Upper lobe of left lung (tissue), 4 donors: ENCODE measurements at regions not wholly inside any gene's neighbourhood (a gene's known extent, or its start where the extent isn't known, plus 50 kb on each side); places are given as distances from the start of the nearest gene placed in this dataset.

Source experiments
- POLR2A ChIP-seq, 4 donors: fragments of 450-650 bp; IDR thresholded peaks; one replicate each; pipeline ENCODE4 v1.5.1; 2016 to 2017; ENCODE audit warnings: antibody characterized with exemption in 4 of 4, mild to moderate bottlenecking in 2 of 4
- POLR2AphosphoS5 ChIP-seq, 2 donors: sonication (generic); formaldehyde crosslinking; IDR thresholded peaks; one replicate each; pipeline ENCODE4 v1.5.1; 2017; ENCODE audit warnings: antibody characterized with exemption in 2 of 2
- TF ChIP-seq, protein P1 (sequence below), 6 experiments: fragments of 450-650 bp in 4 of 6; fragments of 200-600 bp in 2 of 6; sonication (generic) in 2 of 6; IDR thresholded peaks; one replicate each; pipeline ENCODE4 v1.5.1; 2016 to 2019; ENCODE audit warnings: antibody characterized with exemption in 6 of 6

DNA sequence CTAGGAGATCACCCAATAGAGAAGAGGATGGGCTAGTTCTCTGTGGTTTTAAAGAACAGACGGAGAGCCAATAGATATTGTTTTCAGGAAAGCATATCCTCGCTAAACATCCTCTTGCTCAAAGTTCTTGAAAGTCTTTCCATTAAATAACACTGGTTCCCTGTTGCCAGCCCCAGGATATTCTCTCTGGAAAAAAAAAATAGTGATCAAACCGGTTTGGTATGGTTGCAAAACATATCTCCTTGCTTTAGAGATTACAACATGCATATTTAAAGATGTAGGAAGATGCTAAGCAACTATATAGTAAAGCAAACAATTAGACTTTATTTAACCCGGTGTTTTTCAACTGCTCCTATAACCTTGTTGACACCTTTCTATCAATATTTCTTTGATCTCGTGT, 211.4 kb downstream of the CMPK2 start:
- TF ChIP-seq, protein P1, sequence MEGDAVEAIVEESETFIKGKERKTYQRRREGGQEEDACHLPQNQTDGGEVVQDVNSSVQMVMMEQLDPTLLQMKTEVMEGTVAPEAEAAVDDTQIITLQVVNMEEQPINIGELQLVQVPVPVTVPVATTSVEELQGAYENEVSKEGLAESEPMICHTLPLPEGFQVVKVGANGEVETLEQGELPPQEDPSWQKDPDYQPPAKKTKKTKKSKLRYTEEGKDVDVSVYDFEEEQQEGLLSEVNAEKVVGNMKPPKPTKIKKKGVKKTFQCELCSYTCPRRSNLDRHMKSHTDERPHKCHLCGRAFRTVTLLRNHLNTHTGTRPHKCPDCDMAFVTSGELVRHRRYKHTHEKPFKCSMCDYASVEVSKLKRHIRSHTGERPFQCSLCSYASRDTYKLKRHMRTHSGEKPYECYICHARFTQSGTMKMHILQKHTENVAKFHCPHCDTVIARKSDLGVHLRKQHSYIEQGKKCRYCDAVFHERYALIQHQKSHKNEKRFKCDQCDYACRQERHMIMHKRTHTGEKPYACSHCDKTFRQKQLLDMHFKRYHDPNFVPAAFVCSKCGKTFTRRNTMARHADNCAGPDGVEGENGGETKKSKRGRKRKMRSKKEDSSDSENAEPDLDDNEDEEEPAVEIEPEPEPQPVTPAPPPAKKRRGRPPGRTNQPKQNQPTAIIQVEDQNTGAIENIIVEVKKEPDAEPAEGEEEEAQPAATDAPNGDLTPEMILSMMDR (IDR thresholded peaks at IDR 0.05), result no peak
- TF ChIP-seq POLR2A (IDR thresholded peaks at IDR 0.05) (no peak), POLR2AphosphoS5 (IDR thresholded peaks at IDR 0.05) (no peak)
